HG03565 (cell line): ENCODE measurements at regions not wholly inside any gene's neighbourhood (a gene's known extent, or its start where the extent isn't known, plus 50 kb on each side); places are given as distances from the start of the nearest gene placed in this dataset.
"Not testable (repeated sequence)": the region's sequence is repeated elsewhere in the genome, so short reads cannot be mapped to it uniquely, and the experiment has no call there.

Experiments used
- ATAC-seq: cut with Tn5 transposase; IDR thresholded peaks from one replicate; pipeline ENCODE4 v1.9.1; 2021; ENCODE audit warnings: mild to moderate bottlenecking, moderate library complexity; ENCODE audit not compliant: unreplicated experiment

DNA sequence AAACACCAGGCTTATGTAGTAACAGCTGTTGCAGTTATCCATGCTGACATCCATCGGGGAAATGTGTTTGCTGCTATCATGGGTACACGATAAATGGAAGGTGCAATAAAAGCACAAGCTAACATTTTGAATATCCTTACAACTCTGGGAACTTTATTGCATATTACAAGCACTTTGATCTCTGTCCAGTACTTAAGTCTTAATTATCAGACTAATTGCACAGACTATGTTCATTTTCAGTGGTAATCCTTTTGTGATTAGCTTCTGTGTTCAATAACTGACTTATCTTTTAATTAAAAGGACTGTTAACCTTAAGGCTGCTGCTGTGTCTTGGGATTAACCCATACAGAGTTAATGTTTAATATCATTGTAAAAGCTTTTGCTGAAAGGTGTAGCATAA is 101.4 kb upstream of the ATP5MC3 start:
- no peak for ATAC-seq

DNA sequence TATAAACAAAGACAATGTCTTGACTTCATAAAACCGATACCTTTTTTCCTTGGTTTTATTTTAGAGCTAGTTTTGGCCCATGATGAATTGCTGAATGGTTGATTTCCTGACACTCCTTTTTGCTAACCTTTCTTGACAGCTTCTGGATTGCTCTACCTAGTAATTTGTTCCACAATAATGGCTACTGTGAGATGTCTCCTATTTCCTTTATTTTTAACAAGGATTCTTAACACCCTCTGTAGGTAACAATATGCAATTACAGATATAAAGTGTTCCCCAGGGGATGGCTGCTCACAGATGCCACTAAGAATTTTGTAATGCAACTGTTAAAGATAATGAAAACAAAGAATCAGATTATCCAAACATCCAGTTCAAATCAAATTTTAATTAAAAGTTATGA is 100.8 kb upstream of the ATP5MC3 start:
- ATAC-seq: peak; percentile 74

DNA sequence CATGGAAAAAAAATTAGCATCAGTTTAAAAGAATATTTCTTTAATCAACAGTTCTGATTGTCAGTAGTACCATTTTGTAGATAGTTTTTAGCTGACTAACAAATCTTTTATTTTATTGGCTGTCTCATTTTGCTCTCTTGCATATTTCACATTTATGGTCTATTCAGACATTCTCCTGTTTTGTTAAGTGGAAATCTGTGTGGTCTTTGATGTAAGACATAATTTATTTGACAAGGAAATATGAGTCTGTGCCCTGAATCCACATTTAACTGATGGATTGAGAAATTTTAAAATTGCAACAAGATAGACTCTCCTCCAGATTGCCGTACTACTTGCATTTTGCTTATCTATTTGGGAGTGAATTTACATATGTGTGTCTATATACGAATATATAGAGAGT is 96.3 kb upstream of the ATP5MC3 start:
- ATAC-seq: no peak

DNA sequence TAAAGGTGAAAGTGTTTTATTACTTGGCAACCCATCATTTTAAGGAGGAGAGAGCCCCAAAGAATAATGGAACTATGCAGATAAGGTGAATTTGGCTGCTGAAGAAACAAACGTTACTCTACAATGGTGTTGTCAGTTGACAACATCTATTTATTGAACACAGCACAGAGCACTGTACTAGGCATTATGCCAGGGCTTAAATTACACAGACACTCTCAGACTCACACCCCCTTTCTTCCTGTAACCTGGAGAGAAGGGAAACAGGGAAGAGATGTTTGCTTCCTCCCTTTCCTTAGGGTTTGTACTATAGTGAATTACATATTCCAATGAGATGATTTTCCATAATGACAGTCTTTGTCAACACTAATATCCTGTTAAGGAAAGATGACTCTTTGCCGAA is 94.0 kb upstream of the ATP5MC3 start:
- no peak for ATAC-seq

DNA sequence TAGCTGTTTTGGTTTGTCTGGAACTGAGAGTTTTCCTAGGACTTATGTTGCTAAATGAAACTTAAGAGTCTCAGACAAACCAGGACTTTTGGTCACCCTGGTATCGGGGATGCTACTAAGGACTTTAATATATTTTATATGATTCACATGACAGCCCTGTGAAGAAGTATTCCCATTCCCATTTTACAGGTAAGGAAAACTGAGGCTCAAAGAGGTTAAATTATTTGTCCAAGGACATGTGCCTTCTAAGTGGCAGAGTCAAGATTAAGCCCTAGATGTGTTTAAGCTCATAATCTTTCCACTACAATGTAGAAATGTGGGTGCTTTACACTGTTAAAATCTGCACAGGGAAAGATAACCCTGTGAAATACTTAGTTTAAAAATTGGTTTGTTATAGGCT is 77.7 kb upstream of the ATP5MC3 start:
- no peak for ATAC-seq

DNA sequence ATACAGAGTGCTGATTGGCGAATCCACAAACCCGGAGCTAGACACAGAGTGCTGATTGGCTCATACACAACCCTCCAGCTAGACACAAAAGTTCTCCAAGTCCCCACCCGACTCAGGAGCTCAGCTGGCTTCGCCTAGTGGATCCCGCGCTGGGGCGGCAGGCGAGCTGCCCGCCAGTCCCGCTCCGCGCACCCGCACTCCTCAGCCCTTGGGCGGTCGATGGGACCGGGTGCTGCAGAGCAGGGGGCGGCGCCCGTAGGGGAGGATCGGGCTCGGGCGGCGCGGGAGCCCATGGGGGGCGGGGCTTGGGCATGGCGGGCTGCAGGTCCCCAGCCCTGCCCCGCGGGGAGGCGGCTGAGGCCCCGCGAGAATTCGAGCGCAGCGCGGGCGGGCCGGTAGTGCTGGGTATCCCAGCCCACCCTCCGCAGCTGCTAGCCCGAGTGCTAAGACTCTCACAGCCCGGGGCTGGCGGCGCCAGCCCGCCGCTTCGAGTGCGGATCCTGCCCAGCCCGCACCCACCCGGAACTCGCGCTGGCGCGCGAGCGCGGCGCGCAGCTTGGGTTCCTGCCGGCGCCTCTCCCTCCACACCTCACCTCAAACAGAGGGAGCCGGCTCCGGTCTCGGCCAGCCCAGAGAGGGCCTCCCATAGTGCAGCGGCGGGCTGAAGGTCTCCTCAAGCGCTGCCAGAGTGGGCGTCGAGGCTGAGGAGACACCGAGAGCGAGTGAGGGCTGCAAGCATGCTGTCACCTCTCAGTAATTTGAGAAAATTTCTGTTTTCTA is 75.5 kb upstream of the ATP5MC3 start:
- ATAC-seq: no peak

DNA sequence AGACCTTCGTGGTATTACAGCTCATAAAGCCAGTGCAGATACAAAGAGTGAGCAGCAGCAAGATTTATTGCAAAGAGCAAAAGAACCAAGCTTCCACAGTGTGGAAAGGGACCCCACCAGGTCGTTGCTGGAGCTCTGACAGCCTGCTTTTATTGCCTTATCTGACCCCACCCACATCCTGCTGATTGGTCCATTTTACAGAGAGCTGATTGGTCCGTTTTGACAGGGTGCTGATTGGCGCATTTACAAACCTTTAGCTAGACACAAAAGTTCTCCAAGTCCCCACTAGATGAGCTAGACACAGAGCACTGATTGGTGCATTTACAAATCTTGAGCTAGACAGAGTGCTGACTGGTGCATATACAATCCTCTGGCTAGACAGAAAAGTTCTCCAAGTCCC is 74.9 kb upstream of the ATP5MC3 start:
- not testable (repeated sequence) for ATAC-seq

DNA sequence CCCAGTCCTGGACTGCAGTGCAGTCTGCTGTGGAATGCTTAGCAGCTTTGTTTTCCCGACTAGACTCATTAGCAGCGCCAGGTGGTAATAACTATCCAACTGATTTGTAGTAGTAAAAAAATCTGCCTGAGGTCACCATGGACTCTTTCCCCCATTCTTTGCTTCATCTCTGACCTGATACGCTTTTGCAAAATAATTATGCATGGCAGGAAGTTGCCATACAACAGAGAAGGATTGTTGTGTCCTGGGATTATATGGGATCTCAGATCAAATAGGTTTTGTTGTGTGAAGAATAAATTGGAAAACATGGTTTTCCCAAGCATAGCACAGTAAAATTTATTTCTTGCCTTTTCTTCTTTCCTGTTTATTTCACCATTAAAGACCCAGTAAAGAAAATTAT is 72.4 kb upstream of the ATP5MC3 start:
- no peak for ATAC-seq

DNA sequence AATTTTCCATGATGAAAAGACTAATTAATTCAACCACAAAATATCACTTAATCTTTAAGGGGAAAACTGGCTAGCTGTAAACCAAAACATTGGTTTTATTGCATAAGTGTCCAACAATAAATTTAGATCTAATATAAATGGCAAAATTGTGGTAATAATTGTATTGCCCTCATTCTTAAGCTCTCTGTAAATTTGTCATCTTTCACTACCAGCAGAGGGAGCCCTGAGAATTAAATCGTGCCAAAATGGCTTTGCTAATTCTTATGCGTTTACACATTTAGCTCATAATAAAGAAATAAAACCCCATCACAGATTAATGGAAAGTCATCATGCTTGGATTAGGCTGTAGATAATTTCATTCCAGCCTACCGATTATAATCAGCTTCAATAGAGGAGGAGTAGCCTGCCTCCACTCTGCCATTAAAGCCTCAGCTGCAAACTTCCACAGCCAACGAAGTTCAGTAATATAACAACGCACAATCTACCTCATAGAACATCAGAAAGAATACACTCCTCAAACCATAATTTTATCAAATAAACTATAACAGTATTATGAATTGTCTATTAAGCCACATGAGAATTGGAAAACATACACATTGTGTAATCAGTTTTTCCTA is 70.0 kb upstream of the ATP5MC3 start:
- ATAC-seq: no peak

DNA sequence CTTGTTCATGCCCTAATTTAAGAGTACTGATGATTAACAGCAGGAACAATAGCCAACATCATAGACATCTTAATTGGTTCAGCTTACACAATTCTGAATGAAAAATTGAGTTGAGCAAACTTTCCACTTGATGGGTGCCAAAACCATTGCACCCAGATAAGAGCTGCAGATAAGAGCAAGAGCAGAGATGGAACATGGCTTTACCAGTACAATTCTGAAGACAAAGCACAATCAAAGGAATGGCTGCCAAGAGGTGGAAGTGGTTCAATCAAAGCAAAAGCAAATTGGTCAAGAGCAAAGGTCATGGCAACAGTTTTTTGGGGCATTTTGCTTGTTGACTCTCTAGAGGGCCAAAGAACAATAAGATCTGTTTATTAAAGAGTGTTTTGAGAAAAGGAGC is 65.6 kb upstream of the ATP5MC3 start:
- ATAC-seq: no peak

DNA sequence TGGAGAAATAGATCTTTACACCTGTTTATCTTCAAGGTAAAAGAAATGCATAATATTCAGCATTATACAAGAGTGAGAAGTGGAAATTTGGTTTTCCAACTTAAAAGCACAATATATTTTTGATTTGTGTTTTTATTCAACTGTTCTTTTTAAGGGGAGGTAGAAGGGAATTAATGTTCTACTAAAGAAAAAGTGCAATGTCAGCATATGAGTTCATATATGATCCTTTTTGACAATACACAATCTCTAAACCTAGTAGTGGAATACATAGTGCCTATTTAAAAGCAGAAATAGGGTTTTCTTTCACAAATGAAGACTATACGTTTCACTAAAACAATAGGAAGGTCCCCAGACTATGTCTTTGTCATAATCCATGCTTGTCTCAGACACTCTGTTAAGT is 63.2 kb upstream of the ATP5MC3 start:
- ATAC-seq: no peak

DNA sequence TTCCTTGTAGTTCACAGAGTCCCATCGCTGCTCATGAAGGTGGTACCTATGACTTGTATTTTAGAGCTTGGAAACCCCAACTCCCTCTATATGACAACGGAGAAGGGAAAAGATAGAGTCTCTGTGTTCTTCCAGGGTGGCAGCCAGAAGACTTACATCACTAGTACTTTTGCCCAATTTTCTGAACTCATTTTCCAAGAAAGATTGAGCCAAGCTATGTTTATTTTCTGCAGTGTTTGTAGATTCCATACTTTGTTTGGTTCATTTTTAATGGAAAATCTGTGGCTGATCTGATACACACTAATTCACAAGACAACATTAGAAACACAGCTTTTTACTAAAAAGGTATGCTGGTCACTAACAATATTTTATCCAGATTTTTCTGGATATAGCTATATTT is 60.2 kb upstream of the ATP5MC3 start:
- no peak for ATAC-seq

DNA sequence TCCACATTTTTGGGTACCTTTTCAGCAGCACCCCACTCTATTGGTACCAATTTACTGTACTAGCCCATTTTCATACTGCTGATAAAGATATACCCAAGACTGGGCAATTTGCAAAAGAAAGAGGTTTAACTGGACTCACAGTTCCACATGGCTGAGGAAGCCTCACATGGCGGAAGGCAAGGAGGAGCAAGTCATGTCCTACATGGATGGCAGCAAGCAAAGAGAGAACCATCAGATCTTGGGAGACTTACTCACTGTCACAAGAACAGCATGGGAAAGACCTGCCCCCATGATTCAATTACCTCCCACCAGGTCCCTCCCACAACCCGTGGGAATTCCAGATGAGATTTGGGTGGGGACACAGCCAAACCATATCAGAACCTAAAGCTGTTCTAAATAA is 58.5 kb upstream of the ATP5MC3 start:
- ATAC-seq: not testable (repeated sequence)

DNA sequence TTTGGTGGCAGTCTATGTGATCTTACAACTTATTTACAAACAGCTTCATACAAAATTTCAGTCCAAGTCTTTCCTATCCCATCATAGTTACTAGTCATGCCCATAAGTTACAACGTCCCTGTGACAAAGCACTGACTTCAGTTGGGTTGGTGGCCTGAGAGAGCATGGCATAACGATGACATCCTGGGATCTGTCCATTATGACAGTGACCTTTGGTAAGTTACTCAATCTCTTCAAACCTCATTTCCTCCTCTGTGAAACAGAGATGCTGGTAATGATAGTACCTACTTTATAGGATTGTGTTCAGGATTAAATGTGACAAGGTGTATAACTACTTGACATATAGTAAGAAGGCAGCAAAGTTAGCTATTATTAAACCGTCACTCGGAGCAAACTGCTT is 55.4 kb upstream of the ATP5MC3 start:
- no peak for ATAC-seq

DNA sequence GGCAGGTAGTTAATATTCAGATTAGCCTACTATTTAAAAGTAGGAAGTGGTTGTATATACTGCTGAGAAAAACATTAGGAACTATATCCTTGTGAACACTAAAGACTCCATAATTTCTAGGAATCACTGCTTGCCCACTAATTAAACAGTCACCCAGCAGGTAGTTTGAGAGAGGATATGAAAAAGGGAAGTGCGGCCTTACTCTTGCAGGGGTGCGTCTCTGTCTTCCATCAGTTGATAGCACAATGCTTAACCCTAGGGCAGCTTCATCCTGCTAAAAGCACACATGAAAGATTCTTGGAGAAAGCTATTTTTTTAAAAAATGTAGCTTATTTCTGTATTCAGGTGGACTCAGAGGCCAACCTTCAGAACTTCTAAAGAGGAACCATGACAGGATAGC is 53.1 kb upstream of the ATP5MC3 start:
- peak; percentile 48 for ATAC-seq

DNA sequence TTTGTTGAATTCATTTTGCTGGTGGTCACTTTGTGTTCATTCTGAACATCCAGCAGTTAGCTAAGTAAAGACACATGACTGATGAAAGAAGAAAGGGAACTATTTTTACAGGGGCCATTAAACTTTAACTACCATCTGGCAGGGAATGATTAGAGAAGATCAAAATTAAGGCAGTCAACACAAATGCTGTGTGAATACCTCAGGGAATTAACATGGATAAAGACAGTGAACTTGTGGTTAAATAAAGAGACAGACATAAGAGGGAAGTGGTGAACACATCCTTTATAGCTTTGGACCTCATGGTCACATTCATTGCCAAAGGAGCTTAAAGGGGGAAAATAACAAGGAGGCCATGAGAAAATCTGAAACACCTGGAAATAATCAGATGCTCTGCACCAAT is 52.6 kb upstream of the ATP5MC3 start:
- ATAC-seq: peak; percentile 17

DNA sequence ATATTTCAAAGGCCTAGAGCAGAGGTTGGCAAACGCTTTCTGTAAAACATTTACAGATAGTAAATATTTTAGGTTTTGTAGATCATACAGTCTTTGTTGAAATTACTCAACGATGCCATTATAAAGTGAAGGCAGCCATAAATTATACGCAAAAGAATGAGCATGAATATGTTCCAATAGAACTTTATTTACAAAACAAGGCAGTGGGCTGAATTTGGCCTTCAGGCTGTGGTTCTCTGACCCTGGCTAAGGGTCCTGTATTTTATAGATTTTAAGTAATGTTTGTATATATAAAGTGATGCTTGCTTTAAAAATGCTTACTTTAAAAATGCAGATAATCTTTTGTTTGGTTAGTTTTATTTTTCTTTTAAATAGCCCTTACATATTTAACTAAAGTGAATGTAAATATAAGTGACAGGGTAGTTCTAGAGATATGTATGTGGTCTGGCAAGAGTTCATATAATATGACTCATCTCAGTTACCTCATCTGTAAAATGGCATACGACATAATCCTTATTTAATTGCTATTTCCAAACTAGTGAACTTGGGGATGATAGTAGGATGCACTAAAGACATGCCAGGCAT is 51.7 kb upstream of the ATP5MC3 start:
- ATAC-seq: no peak
